Neural cell (in vitro differentiated cells): ENCODE measurements at regions not wholly inside any gene's neighbourhood (a gene's known extent, or its start where the extent isn't known, plus 50 kb on each side); places are given as distances from the start of the nearest gene placed in this dataset.

Source experiments
- CTCF ChIP-seq: fragments of 450-650 bp; IDR thresholded peaks from 2 replicates; pipeline ENCODE4 v1.5.1; 2014; ENCODE audit warnings: antibody characterized with exemption, mild to moderate bottlenecking, moderate library complexity; ENCODE audit not compliant: poor library complexity, severe bottlenecking
- EP300 ChIP-seq: fragments of 450-650 bp; conservative IDR thresholded peaks from 2 replicates; pipeline ENCODE4 v1.6.1; 2014; ENCODE audit warnings: antibody characterized with exemption, mild to moderate bottlenecking, moderate library complexity; ENCODE audit not compliant: poor library complexity, severe bottlenecking
- EZH2 ChIP-seq: fragments of 200-600, 300-800 bp; shearing (Covaris generic), sonication (generic); IDR thresholded peaks from 2 replicates; pipeline ENCODE4 v1.6.1; 2014; ENCODE audit warnings: antibody characterized with exemption, low read length, borderline replicate concordance, mild to moderate bottlenecking; ENCODE audit not compliant: insufficient read depth, poor library complexity, severe bottlenecking
- POLR2AphosphoS5 ChIP-seq: IDR thresholded peaks from 2 replicates; pipeline ENCODE4 v1.6.1; 2012
- RAD21 ChIP-seq: fragments of 450-650 bp; conservative IDR thresholded peaks from 2 replicates; pipeline ENCODE4 v1.6.1; 2014; ENCODE audit warnings: antibody characterized with exemption, mild to moderate bottlenecking, moderate library complexity

GRCh38 chr15:66968806-66969596 lies 96.4 kb upstream of the SMAD3 start:
- TF ChIP-seq EZH2 (no peak), EP300 (no peak), CTCF (no peak), POLR2AphosphoS5 (no peak), RAD21 (no peak)
